ENCODE measurements at regions not wholly inside any gene's neighbourhood (a gene's known extent, or its start where the extent isn't known, plus 50 kb on each side); places are given as distances from the start of the nearest gene placed in this dataset.

GRCh38 chr7:35450456-35451214, 196.7 kb upstream of the TBX20 start:
- DNase-seq (ENCODE audit: low read depth in 1 of 2, low spot score in 1 of 2) = no peak
- TF ChIP-seq JUND (IDR thresholded peaks at IDR 0.05; ENCODE audit: low read depth) = no peak
- in situ Hi-C loops (cut with HindIII; ENCODE audit: low pct_unique_long_range_greater_than_20kb, low sequenced_read_pairs) = no loop called here

DNA sequence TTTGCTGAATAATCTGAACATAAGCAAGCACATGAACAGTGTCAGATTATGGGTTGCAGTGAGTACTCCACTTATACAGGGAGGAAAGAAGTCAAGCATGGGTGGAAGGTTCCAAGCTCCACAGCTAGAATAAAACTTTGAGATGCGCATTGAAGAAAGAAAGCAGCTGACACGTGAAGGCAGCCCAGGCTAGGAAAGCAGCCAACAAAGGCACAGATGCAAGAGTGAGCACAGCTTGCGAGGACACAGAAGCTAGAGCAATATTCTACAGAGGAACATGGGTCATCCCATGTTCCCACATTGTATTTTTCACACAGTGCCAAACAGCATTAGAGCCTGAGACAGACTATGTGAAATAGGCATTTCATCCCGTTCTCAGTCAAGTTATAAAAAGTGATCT, 194.6 kb upstream of the TBX20 start:
- TF ChIP-seq JUND (IDR thresholded peaks at IDR 0.05; ENCODE audit: low read depth) = no peak
- in situ Hi-C loops (cut with HindIII; ENCODE audit: low pct_unique_long_range_greater_than_20kb, low sequenced_read_pairs) = no loop called here
- no peak for DNase-seq (ENCODE audit: low read depth in 1 of 2, low spot score in 1 of 2)

- DNase-seq (ENCODE audit: low read depth in 1 of 2, low spot score in 1 of 2) = no peak
- in situ Hi-C loops (cut with HindIII; ENCODE audit: low pct_unique_long_range_greater_than_20kb, low sequenced_read_pairs) = no loop called here
- TF ChIP-seq JUND (IDR thresholded peaks at IDR 0.05; ENCODE audit: low read depth) = no peak
Observed at GRCh38 chr7:35446091-35446490, 192.2 kb upstream of the TBX20 start.

- in situ Hi-C loops (cut with HindIII; ENCODE audit: low pct_unique_long_range_greater_than_20kb, low sequenced_read_pairs) = no loop called here
- no peak for DNase-seq (ENCODE audit: low read depth in 1 of 2, low spot score in 1 of 2)
- no peak for TF ChIP-seq JUND (IDR thresholded peaks at IDR 0.05; ENCODE audit: low read depth)
Observed at GRCh38 chr7:35437619-35438275, 183.8 kb upstream of the TBX20 start.

DNA sequence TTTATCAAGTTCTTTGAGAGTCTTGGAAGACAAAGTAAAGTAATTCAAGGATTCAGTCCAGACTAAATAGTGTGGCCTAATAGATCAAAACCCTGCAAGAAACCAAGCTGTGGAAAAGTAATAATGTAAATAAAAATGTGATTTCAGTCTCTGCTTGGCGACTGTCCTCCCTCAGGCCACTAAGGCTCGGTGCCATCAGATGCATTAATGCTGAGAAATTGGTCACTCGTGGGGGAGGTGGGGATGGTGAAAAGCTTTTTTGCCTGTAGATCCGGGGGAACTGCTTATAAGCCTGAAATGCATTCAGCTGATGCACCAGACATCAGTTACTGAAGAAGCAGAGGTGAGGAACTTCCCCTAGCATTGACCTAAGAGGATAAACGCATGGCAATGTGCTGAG, 182.6 kb upstream of the TBX20 start:
- TF ChIP-seq JUND (IDR thresholded peaks at IDR 0.05; ENCODE audit: low read depth) = no peak
- no peak for DNase-seq (ENCODE audit: low read depth in 1 of 2, low spot score in 1 of 2)
- in situ Hi-C loops (cut with HindIII; ENCODE audit: low pct_unique_long_range_greater_than_20kb, low sequenced_read_pairs) = no loop called here

DNA sequence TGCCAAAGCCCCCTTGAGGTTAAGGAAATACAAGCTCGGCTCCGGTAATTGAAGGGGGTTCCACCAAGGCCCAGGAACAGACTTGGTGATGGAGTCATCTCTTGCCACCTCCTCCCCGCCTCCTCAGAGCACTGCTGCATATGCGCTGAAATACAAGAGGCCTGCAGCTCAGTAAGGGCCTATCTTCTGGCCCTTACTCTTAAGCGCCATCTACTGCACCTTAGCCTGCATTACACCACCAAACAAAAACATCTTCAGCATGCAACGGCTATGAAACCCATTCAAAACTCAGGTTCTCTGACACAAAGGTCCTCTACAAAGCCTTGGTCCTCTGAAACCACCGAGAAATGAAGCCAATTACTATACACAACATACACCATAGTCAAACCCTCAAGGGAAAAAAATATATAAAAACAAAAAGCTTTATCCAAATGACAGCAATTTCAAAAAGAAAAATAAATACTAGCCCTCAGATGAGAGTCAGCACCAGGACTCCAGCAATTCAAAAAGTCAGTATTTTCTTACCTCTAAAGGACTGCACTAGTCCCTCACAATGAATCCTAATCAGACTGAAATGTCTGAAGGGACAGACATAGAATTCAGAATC, 176.8 kb upstream of the TBX20 start:
- in situ Hi-C loops (cut with HindIII; ENCODE audit: low pct_unique_long_range_greater_than_20kb, low sequenced_read_pairs) = no loop called here
- DNase-seq (ENCODE audit: low read depth in 1 of 2, low spot score in 1 of 2) = peak in 1 of 2 experiments; percentile 42
- no peak for TF ChIP-seq JUND (IDR thresholded peaks at IDR 0.05; ENCODE audit: low read depth)

DNA sequence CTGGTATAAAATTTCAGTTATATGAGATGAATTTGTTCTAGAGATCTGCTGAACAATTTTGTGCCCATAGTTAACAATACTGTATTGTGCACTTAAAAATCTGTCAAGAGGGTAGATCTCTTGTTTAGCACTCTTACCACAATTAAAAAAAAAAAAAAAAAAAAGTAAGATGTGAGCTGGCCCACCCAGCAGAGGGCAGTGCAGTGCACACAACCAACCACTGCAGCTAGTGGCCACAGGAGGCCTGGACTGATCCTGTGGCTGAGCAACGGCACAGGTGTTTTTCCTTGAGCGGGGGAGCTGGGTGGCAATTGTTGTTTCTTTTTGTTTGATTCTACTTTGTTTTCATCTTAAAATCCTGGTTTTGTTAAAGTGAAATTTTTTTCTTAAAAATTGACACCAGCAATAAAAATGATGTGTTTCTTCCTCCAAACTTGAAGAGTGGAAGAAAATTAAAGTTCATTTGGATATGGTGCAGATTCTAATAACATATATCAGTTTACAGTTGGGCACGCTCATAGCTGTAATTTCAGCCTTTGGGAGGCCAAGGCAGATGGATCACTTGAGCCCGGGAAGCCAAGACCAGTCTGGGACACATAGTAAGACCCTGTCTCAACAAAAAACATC, 171.1 kb upstream of the TBX20 start:
- in situ Hi-C loops (cut with HindIII; ENCODE audit: low pct_unique_long_range_greater_than_20kb, low sequenced_read_pairs) = no loop called here
- DNase-seq (ENCODE audit: low read depth in 1 of 2, low spot score in 1 of 2) = peak; percentile 73 to 76
- no peak for TF ChIP-seq JUND (IDR thresholded peaks at IDR 0.05; ENCODE audit: low read depth)

DNA sequence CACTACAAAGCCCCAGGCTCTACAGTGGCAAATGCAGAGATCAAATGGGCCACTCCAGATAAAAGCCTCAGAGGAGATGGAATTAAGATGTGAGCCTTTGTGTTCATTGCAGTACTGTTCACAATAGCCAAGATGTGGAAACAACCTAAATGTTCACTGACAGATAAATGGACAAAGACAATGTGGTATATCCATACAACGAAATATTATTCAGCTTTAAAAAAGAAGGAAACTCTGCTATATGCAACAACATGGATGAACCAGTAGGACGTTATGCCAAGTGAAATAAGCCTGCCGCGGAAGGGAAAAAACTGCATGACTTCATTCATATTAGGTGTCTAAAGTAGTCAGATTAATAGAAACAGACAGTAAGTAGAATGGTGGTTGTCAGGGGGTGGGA, 170.5 kb upstream of the TBX20 start:
- no peak for DNase-seq (ENCODE audit: low read depth in 1 of 2, low spot score in 1 of 2)
- TF ChIP-seq JUND (IDR thresholded peaks at IDR 0.05; ENCODE audit: low read depth) = no peak
- in situ Hi-C loops (cut with HindIII; ENCODE audit: low pct_unique_long_range_greater_than_20kb, low sequenced_read_pairs) = no loop called here

- DNase-seq (ENCODE audit: low read depth in 1 of 2, low spot score in 1 of 2) = no peak
- TF ChIP-seq JUND (IDR thresholded peaks at IDR 0.05; ENCODE audit: low read depth) = no peak
- in situ Hi-C loops (cut with HindIII; ENCODE audit: low pct_unique_long_range_greater_than_20kb, low sequenced_read_pairs) = no loop called here
Observed at GRCh38 chr7:35422715-35423114, 168.8 kb upstream of the TBX20 start.

DNA sequence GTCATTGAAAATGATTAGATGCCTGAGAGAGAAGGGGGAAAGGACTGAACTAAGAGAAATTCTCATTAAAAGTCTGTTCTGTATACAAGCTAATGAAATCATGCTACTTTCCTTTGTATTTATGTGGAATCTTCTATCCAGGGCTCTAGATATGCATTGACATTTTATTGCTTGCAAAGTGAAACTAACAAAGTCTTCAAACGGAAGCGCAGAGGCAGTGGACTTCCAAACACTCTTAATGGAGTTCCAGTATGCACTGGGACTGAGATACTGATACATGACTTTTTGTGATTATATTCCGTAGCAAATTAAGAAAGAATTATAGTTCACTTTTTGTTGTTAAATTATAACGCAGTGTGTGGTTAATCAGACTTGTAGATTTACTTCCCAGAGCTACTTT, 166.8 kb upstream of the TBX20 start:
- TF ChIP-seq JUND (IDR thresholded peaks at IDR 0.05; ENCODE audit: low read depth) = no peak
- in situ Hi-C loops (cut with HindIII; ENCODE audit: low pct_unique_long_range_greater_than_20kb, low sequenced_read_pairs) = no loop called here
- DNase-seq (ENCODE audit: low read depth in 1 of 2, low spot score in 1 of 2) = peak in 1 of 2 experiments; percentile 36

DNA sequence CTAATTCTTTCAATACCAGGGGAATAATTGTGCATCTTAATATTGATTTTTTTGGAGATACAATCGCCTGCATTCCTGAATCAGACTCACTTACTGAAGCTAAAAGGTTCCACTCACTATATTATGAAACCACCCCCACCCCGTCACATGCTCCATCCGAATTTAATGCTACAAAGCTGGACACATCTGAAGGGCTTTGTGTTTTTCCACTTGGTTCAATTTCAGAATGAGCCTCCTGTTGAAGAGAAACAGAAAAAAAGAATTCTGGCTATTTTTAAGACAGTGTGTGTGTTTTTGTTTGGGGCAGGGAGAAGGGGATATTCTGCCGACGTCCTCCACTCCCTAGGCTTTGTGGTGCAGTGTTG, 165.5 kb upstream of the TBX20 start:
- in situ Hi-C loops (cut with HindIII; ENCODE audit: low pct_unique_long_range_greater_than_20kb, low sequenced_read_pairs) = no loop called here
- TF ChIP-seq JUND (IDR thresholded peaks at IDR 0.05; ENCODE audit: low read depth) = no peak
- DNase-seq (ENCODE audit: low read depth in 1 of 2, low spot score in 1 of 2) = no peak

GRCh38 chr7:35418716-35419390, 165.0 kb upstream of the TBX20 start:
- DNase-seq (ENCODE audit: low read depth in 1 of 2, low spot score in 1 of 2) = no peak
- in situ Hi-C loops (cut with HindIII; ENCODE audit: low pct_unique_long_range_greater_than_20kb, low sequenced_read_pairs) = no loop called here
- no peak for TF ChIP-seq JUND (IDR thresholded peaks at IDR 0.05; ENCODE audit: low read depth)
